WI38 (cell line): ENCODE measurements at regions not wholly inside any gene's neighbourhood (a gene's known extent, or its start where the extent isn't known, plus 50 kb on each side); places are given as distances from the start of the nearest gene placed in this dataset.

Experiments
- H3K4me3 ChIP-seq: 2 replicates; pipeline ENCODE4 v1.5.1; 2011; ENCODE audit warnings: low read depth, mild to moderate bottlenecking, control low read depth, low read length
- CTCF ChIP-seq: IDR thresholded peaks from 2 replicates; pipeline ENCODE4 v1.5.1; 2012; ENCODE audit warnings: low read depth, mild to moderate bottlenecking, control low read depth, low read length

- no peak overlapping the region for H3K4me3 ChIP-seq
- no peak for TF ChIP-seq CTCF
Observed at GRCh38 chr2:120452131-120452530, 106.2 kb downstream of the INHBB start.

- TF ChIP-seq CTCF: no peak
- no peak overlapping the region for H3K4me3 ChIP-seq
Observed at GRCh38 chr2:120452945-120453634, 107.2 kb downstream of the INHBB start.

- no peak for TF ChIP-seq CTCF
- H3K4me3 ChIP-seq: no peak overlapping the region
Observed at GRCh38 chr2:120453635-120453998, 107.7 kb downstream of the INHBB start.

GRCh38 chr2:120454654-120455385 lies 108.9 kb downstream of the INHBB start:
- no peak for TF ChIP-seq CTCF
- H3K4me3 ChIP-seq: no peak overlapping the region

GRCh38 chr2:120455390-120455789 lies 109.5 kb downstream of the INHBB start:
- no peak for TF ChIP-seq CTCF
- no peak overlapping the region for H3K4me3 ChIP-seq

- TF ChIP-seq CTCF: no peak
- H3K4me3 ChIP-seq: no peak overlapping the region
Observed at GRCh38 chr2:120456867-120457266, 110.9 kb downstream of the INHBB start.

GRCh38 chr2:120460511-120460910 lies 114.6 kb downstream of the INHBB start:
- no peak for TF ChIP-seq CTCF
- H3K4me3 ChIP-seq: no peak overlapping the region
